ENCODE measurements at regions not wholly inside any gene's neighbourhood (a gene's known extent, or its start where the extent isn't known, plus 50 kb on each side); places are given as distances from the start of the nearest gene placed in this dataset.
"Not testable (repeated sequence)": the region's sequence is repeated elsewhere in the genome, so short reads cannot be mapped to it uniquely, and the experiment has no call there.

DNA sequence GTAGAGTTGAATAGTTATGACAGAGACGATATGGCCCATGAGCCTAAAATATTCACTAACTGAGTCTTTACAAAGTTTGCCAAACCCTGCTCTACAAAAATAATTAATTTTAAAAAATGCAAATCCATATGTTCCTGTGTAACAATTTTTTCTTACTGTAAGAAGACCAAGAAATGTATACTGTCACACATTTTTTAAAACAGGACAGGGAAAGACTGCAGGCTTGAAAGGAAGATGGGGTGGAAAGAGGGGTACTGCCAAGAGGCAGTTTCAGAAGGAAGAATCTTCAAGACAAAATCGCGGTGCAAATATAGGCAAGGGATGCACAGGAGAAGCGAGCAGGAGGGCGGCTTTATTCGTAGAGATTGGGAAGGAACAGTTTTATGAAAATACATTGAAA, 115.7 kb upstream of the KLHL1 start:
- no peak for DNase-seq

DNA sequence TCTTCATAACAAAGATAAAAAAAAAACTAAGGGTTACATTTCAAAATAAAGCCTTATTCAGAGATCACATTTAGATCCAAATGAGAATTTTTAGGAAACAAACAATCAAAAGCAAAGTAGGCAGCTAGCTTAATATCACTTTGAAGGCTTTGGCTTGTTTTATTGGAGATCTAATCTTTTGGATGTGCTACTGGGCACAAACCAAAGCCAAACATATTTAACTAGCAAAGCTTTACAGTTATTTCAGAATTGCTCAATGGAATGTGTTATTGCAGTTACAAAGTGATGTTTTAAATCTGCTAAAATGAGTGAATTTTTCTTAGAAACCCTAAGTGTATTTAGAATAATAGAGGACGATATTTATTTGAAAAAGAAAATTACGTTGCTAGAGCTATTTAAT, 114.7 kb upstream of the KLHL1 start:
- DNase-seq, result no peak

DNA sequence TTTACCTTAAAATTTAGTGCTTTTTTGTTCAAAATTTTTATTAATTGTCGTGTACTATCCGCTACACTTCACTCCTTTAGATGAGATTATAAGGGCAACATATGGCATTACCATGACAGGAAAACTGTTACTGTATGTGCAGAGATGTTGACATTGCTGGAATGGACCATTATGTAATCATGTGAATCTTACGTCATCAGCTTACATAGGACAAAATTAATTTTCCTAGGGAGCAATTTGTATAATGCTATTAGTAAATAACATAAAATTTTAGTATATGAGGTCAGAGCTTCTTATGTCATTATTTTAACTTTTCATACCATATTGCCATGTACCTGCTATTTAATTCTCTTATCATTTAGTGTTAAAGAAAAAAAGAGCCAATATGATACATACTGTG, 110.4 kb upstream of the KLHL1 start:
- no peak for DNase-seq

DNA sequence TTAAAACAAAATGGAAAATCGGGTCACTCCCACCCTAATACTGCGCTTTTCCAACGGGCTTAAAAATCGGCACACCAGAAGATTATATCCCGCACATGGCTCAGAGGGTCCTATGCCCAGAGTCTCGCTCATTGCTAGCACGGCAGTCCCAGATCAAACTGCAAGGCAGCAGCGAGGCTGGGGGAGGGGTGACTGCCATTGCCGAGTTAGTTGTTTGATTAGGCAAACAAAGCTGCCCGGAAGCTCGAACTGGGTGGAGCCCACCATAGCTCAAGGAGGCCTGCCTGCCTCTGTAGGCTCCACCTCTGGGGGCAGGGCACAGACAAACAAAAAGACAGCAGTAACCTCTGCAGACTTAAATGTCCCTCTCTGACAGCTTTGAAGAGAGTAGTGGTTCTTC, 100.7 kb upstream of the KLHL1 start:
- DNase-seq, result not testable (repeated sequence)

DNA sequence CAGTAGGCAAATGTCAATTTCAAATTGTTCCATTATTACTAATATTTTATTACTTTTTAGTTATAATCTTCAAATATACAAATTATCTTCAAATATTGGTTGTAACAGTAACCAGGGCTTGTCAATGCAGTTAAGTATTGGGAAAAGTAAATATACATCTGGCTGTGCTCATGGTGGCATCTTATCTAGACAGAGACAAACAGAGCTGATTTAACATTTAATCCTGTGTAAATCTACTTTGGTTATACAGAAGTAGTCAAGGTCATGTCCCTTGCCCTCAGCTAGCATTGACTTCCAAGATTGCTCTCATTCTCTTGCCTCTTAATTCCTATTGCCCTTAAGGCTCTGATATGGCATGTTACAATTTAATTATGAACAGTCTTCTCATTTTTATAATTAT, 98.4 kb upstream of the KLHL1 start:
- no peak for DNase-seq

DNA sequence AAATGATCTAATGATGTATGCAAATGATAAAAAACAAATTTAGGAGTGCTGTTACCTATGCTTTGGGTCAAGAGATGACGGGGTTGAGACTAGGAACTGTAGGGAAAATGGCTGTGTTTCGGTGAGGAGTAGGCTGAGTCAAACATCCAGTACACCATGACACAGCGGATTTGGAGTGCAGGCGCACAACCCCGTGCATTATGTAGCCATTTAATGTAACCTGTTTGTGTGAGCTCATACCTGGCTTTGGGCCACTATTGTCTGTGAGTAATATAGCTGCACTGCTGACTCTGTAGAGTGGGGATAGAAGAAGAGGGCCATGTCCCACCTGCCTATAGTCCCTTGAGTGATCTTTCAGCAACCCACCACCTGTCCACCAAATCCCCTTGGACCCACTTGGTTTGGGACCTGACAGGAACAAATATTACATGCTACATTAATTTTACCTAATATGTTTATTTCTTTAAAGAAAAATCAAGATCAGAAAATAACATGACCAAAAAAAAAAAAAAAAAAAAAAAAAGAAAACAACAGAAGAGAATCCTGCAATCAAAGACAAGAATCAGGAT, 95.5 kb upstream of the KLHL1 start:
- no peak for DNase-seq

DNA sequence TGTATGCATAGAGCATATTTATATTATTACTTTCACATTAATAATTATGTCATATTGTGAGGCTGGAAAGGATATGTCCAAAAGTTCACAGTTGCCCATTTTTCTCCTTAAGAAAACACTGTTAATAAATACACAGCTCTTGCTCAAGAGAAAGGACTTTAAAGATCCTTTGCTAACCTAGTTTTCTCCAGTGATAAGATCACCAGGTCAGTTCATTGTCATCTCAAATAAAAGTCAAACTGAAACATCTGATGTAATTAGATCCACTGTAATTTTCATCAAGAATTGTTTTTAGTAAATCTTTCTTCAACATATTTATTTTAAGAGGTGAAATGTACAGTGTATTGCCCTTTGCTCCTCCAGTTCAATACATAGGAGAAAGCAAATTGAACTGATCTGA, 82.8 kb upstream of the KLHL1 start:
- no peak for DNase-seq

DNA sequence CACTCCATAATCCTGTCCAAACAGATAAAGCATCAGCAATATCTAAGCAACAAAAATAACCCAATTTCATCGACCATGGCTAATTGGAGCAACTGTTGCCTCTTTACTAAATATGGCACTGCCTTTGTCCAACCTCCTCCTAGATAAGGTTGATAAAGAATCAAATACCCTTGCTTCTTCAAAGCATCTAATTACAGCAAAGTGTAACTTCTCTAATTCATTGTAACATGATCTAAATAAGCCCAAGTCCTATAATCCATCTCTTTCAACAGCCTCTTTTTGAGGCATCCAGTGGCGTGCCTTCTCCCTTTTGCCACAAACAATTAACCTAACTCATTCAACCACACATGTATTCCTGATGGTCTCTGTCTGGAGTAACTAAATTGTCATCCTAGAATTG, 81.7 kb upstream of the KLHL1 start:
- no peak for DNase-seq

DNA sequence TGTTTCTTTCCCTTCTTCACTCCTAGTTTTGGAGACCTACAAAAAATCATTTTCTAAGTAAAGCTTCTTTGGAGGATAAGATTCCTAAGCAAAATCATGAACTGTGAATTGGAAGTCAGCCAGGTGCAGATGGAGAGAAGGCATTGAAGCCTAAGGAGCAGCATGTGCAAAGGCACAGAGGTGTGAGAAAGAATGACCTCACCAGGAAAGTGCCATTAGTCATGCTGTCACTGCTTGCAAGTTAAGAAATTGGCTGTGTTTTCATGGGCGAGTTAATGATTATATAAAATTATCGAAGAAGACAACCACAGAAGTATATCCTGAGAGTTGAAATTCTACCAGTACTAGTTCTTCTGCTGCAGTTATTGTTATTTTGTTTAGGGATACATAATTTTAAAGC, 80.3 kb upstream of the KLHL1 start:
- no peak for DNase-seq

DNA sequence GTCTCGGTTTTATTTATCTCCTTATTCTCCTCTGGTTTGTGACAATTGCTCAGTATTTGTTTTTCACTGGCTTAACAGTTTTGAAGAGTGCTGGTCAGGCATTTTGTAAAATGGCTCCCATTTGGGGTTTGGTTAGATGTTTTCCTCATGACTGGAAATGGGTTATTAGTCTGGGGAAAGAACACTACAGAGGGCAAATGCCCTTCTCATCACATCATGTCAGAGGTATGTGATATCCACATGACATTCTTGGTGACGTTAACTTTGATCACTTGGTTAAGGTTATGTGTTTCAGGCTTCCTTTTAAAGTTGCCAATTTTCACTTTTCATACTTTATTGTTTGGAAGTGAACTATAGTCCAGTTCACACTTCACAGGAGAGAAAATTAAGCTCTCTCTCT, 74.8 kb upstream of the KLHL1 start:
- no peak for DNase-seq
